ENCODE measurements at regions not wholly inside any gene's neighbourhood (a gene's known extent, or its start where the extent isn't known, plus 50 kb on each side); places are given as distances from the start of the nearest gene placed in this dataset.

- DNase-seq: no peak
These were observed 308.1 kb downstream of the LIG4 start for GRCh38 chr13:107907065-107907805.

GRCh38 chr13:107906131-107906530 lies 309.2 kb downstream of the LIG4 start:
- no peak for DNase-seq

GRCh38 chr13:107901996-107902562 lies 313.3 kb downstream of the LIG4 start:
- no peak for DNase-seq

GRCh38 chr13:107901230-107901629 lies 314.1 kb downstream of the LIG4 start:
- DNase-seq: no peak

GRCh38 chr13:107900775-107901174 lies 314.6 kb downstream of the LIG4 start:
- no peak for DNase-seq

GRCh38 chr13:107886118-107886517 lies 329.2 kb downstream of the LIG4 start:
- no peak for DNase-seq

- DNase-seq: no peak
These were observed 330.8 kb downstream of the LIG4 start for GRCh38 chr13:107884564-107884963.

- no peak for DNase-seq
These were observed 331.7 kb downstream of the LIG4 start for GRCh38 chr13:107883561-107884175.

- DNase-seq: no peak
These were observed 332.4 kb downstream of the LIG4 start for GRCh38 chr13:107882708-107883560.

GRCh38 chr13:107881362-107881761 lies 334.0 kb downstream of the LIG4 start:
- no peak for DNase-seq

GRCh38 chr13:107874456-107874855 lies 340.9 kb downstream of the LIG4 start:
- DNase-seq: no peak

- no peak for DNase-seq
These were observed 341.4 kb downstream of the LIG4 start for GRCh38 chr13:107873926-107874325.

- no peak for DNase-seq
These were observed 344.9 kb downstream of the LIG4 start for GRCh38 chr13:107870400-107870799.

GRCh38 chr13:107867701-107868661 lies 347.4 kb downstream of the LIG4 start:
- peak; percentile 84 for DNase-seq

GRCh38 chr13:107866941-107867623 lies 348.3 kb downstream of the LIG4 start:
- peak; percentile 81 for DNase-seq

- DNase-seq: peak; percentile 88
These were observed 349.1 kb downstream of the LIG4 start for GRCh38 chr13:107866032-107866940.

GRCh38 chr13:107865643-107866031 lies 349.7 kb downstream of the LIG4 start:
- no peak for DNase-seq

GRCh38 chr13:107865318-107865575 lies 350.1 kb downstream of the LIG4 start:
- DNase-seq: no peak

- peak; percentile 24 for DNase-seq
These were observed 350.6 kb downstream of the LIG4 start for GRCh38 chr13:107864543-107865317.

- DNase-seq: no peak
These were observed 355.1 kb downstream of the LIG4 start for GRCh38 chr13:107860284-107860683.
